ENCODE measurements at regions not wholly inside any gene's neighbourhood (a gene's known extent, or its start where the extent isn't known, plus 50 kb on each side); places are given as distances from the start of the nearest gene placed in this dataset.
"Not testable (repeated sequence)": the region's sequence is repeated elsewhere in the genome, so short reads cannot be mapped to it uniquely, and the experiment has no call there.

DNA sequence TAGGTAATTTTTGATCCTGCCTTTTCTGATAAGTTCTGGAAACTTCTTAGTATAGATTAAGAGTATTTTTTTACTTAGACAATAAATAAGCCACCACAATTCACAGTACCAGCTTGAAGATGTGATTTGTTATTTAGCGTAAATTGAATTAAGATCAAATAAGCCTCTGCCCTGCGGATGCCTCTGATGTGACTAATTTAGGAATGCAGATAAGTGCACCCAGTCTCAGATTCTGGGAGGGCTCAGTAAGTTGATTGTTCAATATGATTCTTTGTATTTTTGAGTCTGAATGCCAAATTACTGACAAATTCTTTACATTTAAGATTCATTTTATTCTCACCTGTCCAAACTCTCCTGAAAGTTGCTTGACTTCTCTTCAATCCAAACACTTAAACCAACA is 147.5 kb downstream of the THBS2 start:
- in situ Hi-C loops (cut with HindIII; ENCODE audit: low pct_ligation_motif_present, low sequenced_read_pairs), result no loop called here
- TF ChIP-seq, protein P1, sequence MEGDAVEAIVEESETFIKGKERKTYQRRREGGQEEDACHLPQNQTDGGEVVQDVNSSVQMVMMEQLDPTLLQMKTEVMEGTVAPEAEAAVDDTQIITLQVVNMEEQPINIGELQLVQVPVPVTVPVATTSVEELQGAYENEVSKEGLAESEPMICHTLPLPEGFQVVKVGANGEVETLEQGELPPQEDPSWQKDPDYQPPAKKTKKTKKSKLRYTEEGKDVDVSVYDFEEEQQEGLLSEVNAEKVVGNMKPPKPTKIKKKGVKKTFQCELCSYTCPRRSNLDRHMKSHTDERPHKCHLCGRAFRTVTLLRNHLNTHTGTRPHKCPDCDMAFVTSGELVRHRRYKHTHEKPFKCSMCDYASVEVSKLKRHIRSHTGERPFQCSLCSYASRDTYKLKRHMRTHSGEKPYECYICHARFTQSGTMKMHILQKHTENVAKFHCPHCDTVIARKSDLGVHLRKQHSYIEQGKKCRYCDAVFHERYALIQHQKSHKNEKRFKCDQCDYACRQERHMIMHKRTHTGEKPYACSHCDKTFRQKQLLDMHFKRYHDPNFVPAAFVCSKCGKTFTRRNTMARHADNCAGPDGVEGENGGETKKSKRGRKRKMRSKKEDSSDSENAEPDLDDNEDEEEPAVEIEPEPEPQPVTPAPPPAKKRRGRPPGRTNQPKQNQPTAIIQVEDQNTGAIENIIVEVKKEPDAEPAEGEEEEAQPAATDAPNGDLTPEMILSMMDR (IDR thresholded peaks at IDR 0.05; ENCODE audit: low read depth, low read length, missing control alignments), result no peak
- Histone ChIP-seq H3K27me3 (replicated peaks) (no peaks in the 10 kb centered on the region), H3K27ac (peak overlapping the region; percentile 36), H3K4me3 (ENCODE audit: low read depth, low read length) (no peak overlapping the region), H3K36me3 (replicated peaks) (no peaks in the 10 kb centered on the region)
- DNase-seq, result peak; percentile 40

DNA sequence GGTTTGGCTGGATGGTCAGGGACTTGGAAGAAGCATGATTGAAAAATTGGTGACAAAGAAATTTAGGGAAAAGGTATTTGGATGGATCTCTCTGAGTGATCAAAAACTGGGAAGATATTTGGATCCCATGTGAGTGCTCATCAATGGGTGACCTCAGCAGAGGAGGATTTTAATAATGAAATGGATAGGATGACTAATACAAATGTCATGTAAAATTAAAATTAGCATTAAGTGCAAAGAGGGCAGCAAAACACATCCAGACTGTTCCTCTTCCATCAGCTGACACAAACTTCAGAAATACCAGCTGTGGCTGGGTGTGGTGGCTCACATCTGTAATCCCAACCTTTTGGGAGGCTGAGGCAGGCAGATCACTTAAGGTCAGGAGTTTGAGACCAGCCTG is 151.7 kb downstream of the THBS2 start:
- DNase-seq, result no peak
- H3K27ac ChIP-seq, result no peak overlapping the region
- no peaks in the 10 kb centered on the region for H3K36me3 ChIP-seq (replicated peaks)
- in situ Hi-C loops (cut with HindIII; ENCODE audit: low pct_ligation_motif_present, low sequenced_read_pairs), result no loop called here
- TF ChIP-seq, protein P1 (IDR thresholded peaks at IDR 0.05; ENCODE audit: low read depth, low read length, missing control alignments), result no peak
- H3K27me3 ChIP-seq (replicated peaks), result no peaks in the 10 kb centered on the region
- H3K4me3 ChIP-seq (ENCODE audit: low read depth, low read length), result no peak overlapping the region

DNA sequence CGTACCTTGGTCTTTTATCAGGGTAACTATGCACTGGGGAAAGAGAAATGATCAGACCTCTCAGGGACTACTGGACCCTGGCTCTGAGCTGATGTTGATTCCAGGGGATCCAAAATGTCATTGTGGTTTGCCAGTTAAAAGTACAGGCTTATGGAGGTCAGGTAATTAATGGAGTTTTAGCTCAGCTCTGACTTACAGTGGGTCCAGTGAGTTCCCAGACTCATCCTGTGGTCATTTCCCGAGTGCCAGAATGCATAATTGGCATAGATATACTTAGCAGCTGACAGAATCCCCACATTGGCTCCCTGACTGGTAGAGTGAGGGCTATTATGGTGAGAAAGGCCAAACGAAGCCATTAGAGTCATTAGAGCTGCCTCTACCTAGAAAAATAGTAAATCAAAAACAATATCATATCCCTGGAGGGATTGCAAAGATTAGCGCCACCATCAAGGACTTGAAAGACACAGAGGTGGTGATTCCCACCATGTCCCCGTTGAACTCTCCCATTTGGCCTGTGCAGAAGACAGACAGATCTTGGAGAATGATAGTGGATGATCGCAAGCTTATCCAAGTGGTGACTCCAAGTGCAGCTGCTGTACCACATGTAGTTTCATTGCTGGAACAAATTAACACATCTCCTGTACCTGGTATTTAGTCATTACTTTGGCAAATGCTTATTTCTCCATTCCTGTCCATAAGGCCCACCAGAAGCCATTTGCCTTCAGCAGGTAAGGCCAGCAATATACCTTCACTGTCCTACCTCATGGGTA is 152.4 kb downstream of the THBS2 start:
- Histone ChIP-seq H3K36me3 (replicated peaks) (no peaks in the 10 kb centered on the region), H3K27ac (no peak overlapping the region), H3K4me3 (ENCODE audit: low read depth, low read length) (no peak overlapping the region), H3K27me3 (replicated peaks) (no peaks in the 10 kb centered on the region)
- DNase-seq, result no peak
- TF ChIP-seq, protein P1 (IDR thresholded peaks at IDR 0.05; ENCODE audit: low read depth, low read length, missing control alignments), result no peak
- in situ Hi-C loops (cut with HindIII; ENCODE audit: low pct_ligation_motif_present, low sequenced_read_pairs), result no loop called here

- Histone ChIP-seq H3K27me3 (replicated peaks) (no peaks in the 10 kb centered on the region), H3K27ac (peak overlapping the region; percentile 17), H3K36me3 (replicated peaks) (no peaks in the 10 kb centered on the region), H3K4me3 (ENCODE audit: low read depth, low read length) (no peak overlapping the region)
- peak; percentile 58 for DNase-seq
- TF ChIP-seq, protein P1 (IDR thresholded peaks at IDR 0.05; ENCODE audit: low read depth, low read length, missing control alignments), result peak; percentile 45
- in situ Hi-C loops (cut with HindIII; ENCODE audit: low pct_ligation_motif_present, low sequenced_read_pairs), result no loop called here
Observed at GRCh38 chr6:169099411-169100202, 154.0 kb downstream of the THBS2 start.

DNA sequence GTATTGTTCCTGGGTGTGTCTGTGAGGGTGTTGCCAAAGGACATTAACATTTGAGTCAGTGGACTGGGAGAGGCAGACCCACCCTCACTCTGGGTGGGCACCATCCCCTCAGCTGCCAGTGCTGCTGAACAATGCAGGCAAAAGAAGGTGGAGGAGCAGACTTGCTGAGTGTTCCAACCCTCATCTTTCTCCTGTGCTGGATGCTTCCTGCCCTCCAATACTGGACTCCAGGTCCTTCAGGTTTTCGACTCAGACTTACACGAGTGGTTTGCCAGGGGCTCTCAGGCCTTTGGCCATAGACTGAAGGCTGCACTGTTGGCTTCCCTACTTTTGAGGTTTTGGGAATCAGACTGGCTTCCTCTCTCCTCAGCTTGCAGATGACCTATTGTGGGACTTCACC is 155.0 kb downstream of the THBS2 start:
- H3K27ac ChIP-seq, result peak overlapping the region; percentile 96
- in situ Hi-C loops (cut with HindIII; ENCODE audit: low pct_ligation_motif_present, low sequenced_read_pairs), result not testable (repeated sequence)

DNA sequence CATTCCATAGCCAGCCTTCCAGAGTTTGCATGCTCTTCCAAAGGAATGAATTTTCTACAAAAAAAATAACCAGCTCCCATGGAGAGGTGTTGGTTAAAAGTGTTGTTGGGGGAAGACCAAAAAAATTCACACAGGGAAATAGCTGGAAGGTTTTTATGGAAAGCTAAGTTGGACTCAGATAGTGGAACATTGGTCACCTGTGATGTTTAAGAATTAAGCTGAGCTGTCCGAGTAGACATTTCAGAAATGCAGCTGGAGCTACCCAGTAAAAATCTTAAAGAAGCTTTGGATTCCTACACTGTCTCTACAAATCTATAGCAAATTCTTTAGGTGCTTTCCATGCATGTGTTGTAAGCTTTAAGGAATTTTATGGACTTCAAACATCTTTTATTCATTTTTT is 155.5 kb downstream of the THBS2 start:
- TF ChIP-seq, protein P1 (IDR thresholded peaks at IDR 0.05; ENCODE audit: low read depth, low read length, missing control alignments), result no peak

More for the DNA sequence above, 155.0 kb downstream of the THBS2 start:
- not testable (repeated sequence) for H3K27me3 ChIP-seq (replicated peaks); H3K4me3 ChIP-seq (ENCODE audit: low read depth, low read length); DNase-seq; H3K36me3 ChIP-seq (replicated peaks)

More for the DNA sequence above, 155.5 kb downstream of the THBS2 start:
- Histone ChIP-seq H3K27me3 (replicated peaks) (no peaks in the 10 kb centered on the region), H3K36me3 (replicated peaks) (no peaks in the 10 kb centered on the region), H3K4me3 (ENCODE audit: low read depth, low read length) (no peak overlapping the region), H3K27ac (peak overlapping the region; percentile 96)
- in situ Hi-C loops (cut with HindIII; ENCODE audit: low pct_ligation_motif_present, low sequenced_read_pairs), result no loop called here
- no peak for DNase-seq

All from brain microvascular endothelial cell (primary cell).